ENCODE measurements at regions not wholly inside any gene's neighbourhood (a gene's known extent, or its start where the extent isn't known, plus 50 kb on each side); places are given as distances from the start of the nearest gene placed in this dataset.

GRCh38 chr12:13839365-13840336 lies 141.8 kb downstream of the GRIN2B start:
- no peak for DNase-seq

- DNase-seq: no peak
Observed at GRCh38 chr12:13836099-13836498, 145.3 kb downstream of the GRIN2B start.

GRCh38 chr12:13835652-13836051 lies 145.8 kb downstream of the GRIN2B start:
- DNase-seq: no peak

GRCh38 chr12:13834241-13834640 lies 147.2 kb downstream of the GRIN2B start:
- no peak for DNase-seq

- no peak for DNase-seq
Observed at GRCh38 chr12:13817131-13817530, 164.3 kb downstream of the GRIN2B start.

GRCh38 chr12:13816394-13816793 lies 165.0 kb downstream of the GRIN2B start:
- DNase-seq: no peak

GRCh38 chr12:13812168-13812567 lies 169.2 kb downstream of the GRIN2B start:
- no peak for DNase-seq

- no peak for DNase-seq
Observed at GRCh38 chr12:13811061-13811460, 170.3 kb downstream of the GRIN2B start.

- DNase-seq: no peak
Observed at GRCh38 chr12:13805041-13805440, 176.4 kb downstream of the GRIN2B start.

GRCh38 chr12:13801543-13801942 lies 179.9 kb downstream of the GRIN2B start:
- no peak for DNase-seq

GRCh38 chr12:13799574-13799973 lies 181.8 kb downstream of the GRIN2B start:
- DNase-seq: no peak

GRCh38 chr12:13798162-13798561 lies 183.2 kb downstream of the GRIN2B start:
- no peak for DNase-seq

GRCh38 chr12:13794706-13795105 lies 186.7 kb downstream of the GRIN2B start:
- DNase-seq: no peak

- no peak for DNase-seq
Observed at GRCh38 chr12:13790317-13790716, 191.1 kb downstream of the GRIN2B start.

- no peak for DNase-seq
Observed at GRCh38 chr12:13788626-13789025, 192.8 kb downstream of the GRIN2B start.

GRCh38 chr12:13786646-13787045 lies 194.8 kb downstream of the GRIN2B start:
- DNase-seq: no peak

GRCh38 chr12:13784504-13784903 lies 196.9 kb downstream of the GRIN2B start:
- peak; percentile 1 for DNase-seq

- DNase-seq: no peak
Observed at GRCh38 chr12:13780453-13780852, 200.9 kb downstream of the GRIN2B start.

- no peak for DNase-seq
Observed at GRCh38 chr12:13777374-13777773, 204.0 kb downstream of the GRIN2B start.

GRCh38 chr12:13772264-13772663 lies 209.1 kb downstream of the GRIN2B start:
- DNase-seq: no peak

- no peak for DNase-seq
Observed at GRCh38 chr12:13770576-13770975, 210.8 kb downstream of the GRIN2B start.

GRCh38 chr12:13769966-13770365 lies 211.4 kb downstream of the GRIN2B start:
- no peak for DNase-seq

GRCh38 chr12:13769273-13769672 lies 212.1 kb downstream of the GRIN2B start:
- DNase-seq: no peak

GRCh38 chr12:13764748-13765147 lies 216.7 kb downstream of the GRIN2B start:
- DNase-seq: no peak

GRCh38 chr12:13749389-13749788 lies 232.0 kb downstream of the GRIN2B start:
- no peak for DNase-seq

Measured in hematopoietic multipotent progenitor cell treated with erythropoietin and hydrocortisone succinate and interleukin-3 and kit ligand, for 6 days (in vitro differentiated cells).